HG02763 (cell line): ENCODE measurements at regions not wholly inside any gene's neighbourhood (a gene's known extent, or its start where the extent isn't known, plus 50 kb on each side); places are given as distances from the start of the nearest gene placed in this dataset.

Experiments used
- ATAC-seq: cut with Tn5 transposase; IDR thresholded peaks from one replicate; pipeline ENCODE4 v1.9.1; 2021; ENCODE audit warnings: mild to moderate bottlenecking, moderate library complexity; ENCODE audit not compliant: unreplicated experiment

GRCh38 chr16:9248162-9248561 lies 156.7 kb downstream of the HAPSTR1 start:
- no peak for ATAC-seq

- ATAC-seq = no peak
These were observed 158.1 kb downstream of the HAPSTR1 start for GRCh38 chr16:9249534-9249933.

GRCh38 chr16:9251026-9251425 lies 159.6 kb downstream of the HAPSTR1 start:
- no peak for ATAC-seq

GRCh38 chr16:9254863-9255262 lies 163.4 kb downstream of the HAPSTR1 start:
- no peak for ATAC-seq

- no peak for ATAC-seq
These were observed 164.8 kb downstream of the HAPSTR1 start for GRCh38 chr16:9256196-9256595.

- ATAC-seq = no peak
These were observed 166.4 kb downstream of the HAPSTR1 start for GRCh38 chr16:9257843-9258242.

GRCh38 chr16:9258423-9259051 lies 167.1 kb downstream of the HAPSTR1 start:
- peak; percentile 45 for ATAC-seq

- no peak for ATAC-seq
These were observed 168.6 kb downstream of the HAPSTR1 start for GRCh38 chr16:9259914-9260608.

- no peak for ATAC-seq
These were observed 169.2 kb downstream of the HAPSTR1 start for GRCh38 chr16:9260666-9261065.

- no peak for ATAC-seq
These were observed 169.9 kb downstream of the HAPSTR1 start for GRCh38 chr16:9261376-9261775.

GRCh38 chr16:9262941-9263715 lies 171.7 kb downstream of the HAPSTR1 start:
- ATAC-seq = no peak

GRCh38 chr16:9264067-9264466 lies 172.6 kb downstream of the HAPSTR1 start:
- no peak for ATAC-seq

GRCh38 chr16:9268446-9268845 lies 177.0 kb downstream of the HAPSTR1 start:
- no peak for ATAC-seq

- no peak for ATAC-seq
These were observed 179.0 kb downstream of the HAPSTR1 start for GRCh38 chr16:9270424-9270823.

GRCh38 chr16:9270941-9271340 lies 179.5 kb downstream of the HAPSTR1 start:
- no peak for ATAC-seq

- no peak for ATAC-seq
These were observed 180.4 kb downstream of the HAPSTR1 start for GRCh38 chr16:9271841-9272240.

- no peak for ATAC-seq
These were observed 183.9 kb downstream of the HAPSTR1 start for GRCh38 chr16:9275377-9275776.

- ATAC-seq = no peak
These were observed 184.4 kb downstream of the HAPSTR1 start for GRCh38 chr16:9275816-9276354.

GRCh38 chr16:9279291-9280068 lies 188.0 kb downstream of the HAPSTR1 start:
- ATAC-seq = no peak

GRCh38 chr16:9280069-9280466 lies 188.6 kb downstream of the HAPSTR1 start:
- ATAC-seq = no peak

- ATAC-seq = no peak
These were observed 195.5 kb downstream of the HAPSTR1 start for GRCh38 chr16:9286930-9287329.
